NCI-H524 treated with DMSO at 0.1 percent for 48 hours (cell line): ENCODE measurements at regions not wholly inside any gene's neighbourhood (a gene's known extent, or its start where the extent isn't known, plus 50 kb on each side); places are given as distances from the start of the nearest gene placed in this dataset.
A peak's percentile ranks its signal among the peaks of the same experiment; 100 is the strongest.

Source experiments
- DNase-seq: peaks from one replicate; lab custom pipeline; 2025; lab: John Stamatoyannopoulos, UW

- no peak for DNase-seq
Measured at GRCh38 chr2:104045071-104045470, 808.8 kb upstream of the POU3F3 start.

GRCh38 chr2:104046466-104046865 is 807.4 kb upstream of the POU3F3 start:
- DNase-seq, result no peak

- DNase-seq, result no peak
Measured at GRCh38 chr2:104047516-104047915, 806.4 kb upstream of the POU3F3 start.

- no peak for DNase-seq
Measured at GRCh38 chr2:104049438-104049837, 804.5 kb upstream of the POU3F3 start.

GRCh38 chr2:104049981-104050380 is 803.9 kb upstream of the POU3F3 start:
- DNase-seq, result no peak

- peak; percentile 19 for DNase-seq
Measured at GRCh38 chr2:104050656-104051242, 803.2 kb upstream of the POU3F3 start.

GRCh38 chr2:104051766-104052165 is 802.1 kb upstream of the POU3F3 start:
- DNase-seq, result no peak

GRCh38 chr2:104052356-104052755 is 801.6 kb upstream of the POU3F3 start:
- no peak for DNase-seq

GRCh38 chr2:104056451-104056850 is 797.5 kb upstream of the POU3F3 start:
- no peak for DNase-seq

- DNase-seq, result no peak
Measured at GRCh38 chr2:104068665-104069064, 785.2 kb upstream of the POU3F3 start.

- DNase-seq, result no peak
Measured at GRCh38 chr2:104077573-104077972, 776.3 kb upstream of the POU3F3 start.

GRCh38 chr2:104078431-104079157 is 775.3 kb upstream of the POU3F3 start:
- no peak for DNase-seq

- no peak for DNase-seq
Measured at GRCh38 chr2:104088745-104089144, 765.2 kb upstream of the POU3F3 start.

GRCh38 chr2:104090407-104090806 is 763.5 kb upstream of the POU3F3 start:
- no peak for DNase-seq

- DNase-seq, result no peak
Measured at GRCh38 chr2:104091894-104092293, 762.0 kb upstream of the POU3F3 start.

- no peak for DNase-seq
Measured at GRCh38 chr2:104092886-104093285, 761.0 kb upstream of the POU3F3 start.

- DNase-seq, result no peak
Measured at GRCh38 chr2:104102615-104103014, 751.3 kb upstream of the POU3F3 start.

- DNase-seq, result no peak
Measured at GRCh38 chr2:104109356-104109755, 744.6 kb upstream of the POU3F3 start.

- DNase-seq, result no peak
Measured at GRCh38 chr2:104118889-104119288, 735.0 kb upstream of the POU3F3 start.

- no peak for DNase-seq
Measured at GRCh38 chr2:104120171-104120570, 733.7 kb upstream of the POU3F3 start.

- DNase-seq, result no peak
Measured at GRCh38 chr2:104125096-104125495, 728.8 kb upstream of the POU3F3 start.

GRCh38 chr2:104127049-104127770 is 726.7 kb upstream of the POU3F3 start:
- no peak for DNase-seq

GRCh38 chr2:104140361-104140760 is 713.6 kb upstream of the POU3F3 start:
- DNase-seq, result no peak
